Activated naive CD8-positive, alpha-beta T cell treated with anti-CD3 and anti-CD28 coated beads, Interleukin-2, amount 10 ng/mL, durations not matched to agents 7 days and 5 days (primary cell): ENCODE measurements at regions not wholly inside any gene's neighbourhood (a gene's known extent, or its start where the extent isn't known, plus 50 kb on each side); places are given as distances from the start of the nearest gene placed in this dataset.
A peak's percentile ranks its signal among the peaks of the same experiment; 100 is the strongest.

ENCODE experiments used
- ATAC-seq: fragments of 150-1000 bp; cut with Tn5 transposase; one replicate; pipeline ENCODE4 v1.10.0; 2021; ENCODE audit warnings: low read depth, moderate library complexity
- POLR2A ChIA-PET: fragments of 350-600 bp; sonication (Branson Sonifier 250); formaldehyde crosslinking; loops from one replicate; lab custom pipeline; 2021; ENCODE audit warnings: antibody characterized with exemption; lab: Charles Lee
- DNase-seq: peaks from one replicate; pipeline ENCODE4 v3.0.0; 2021
- H3K27ac Mint-ChIP-seq: one replicate; pipeline ENCODE4 v1.8.0; 2022; ENCODE audit warnings: mild to moderate bottlenecking, mixed read lengths
- H3K27me3 Mint-ChIP-seq: one replicate; pipeline ENCODE4 v1.8.0; 2022; ENCODE audit warnings: mild to moderate bottlenecking, moderate library complexity, mixed read lengths
- H3K36me3 Mint-ChIP-seq: one replicate; pipeline ENCODE4 v1.8.0; 2021; ENCODE audit warnings: mild to moderate bottlenecking, mixed read lengths
- H3K4me1 Mint-ChIP-seq: one replicate; pipeline ENCODE4 v1.8.0; 2021; ENCODE audit warnings: mixed read lengths
- H3K4me3 Mint-ChIP-seq: one replicate; pipeline ENCODE4 v1.8.0; 2022; ENCODE audit warnings: mild to moderate bottlenecking, moderate library complexity, mixed read lengths
- H3K9me3 Mint-ChIP-seq: one replicate; pipeline ENCODE4 v1.8.0; 2021; ENCODE audit warnings: mixed read lengths

DNA sequence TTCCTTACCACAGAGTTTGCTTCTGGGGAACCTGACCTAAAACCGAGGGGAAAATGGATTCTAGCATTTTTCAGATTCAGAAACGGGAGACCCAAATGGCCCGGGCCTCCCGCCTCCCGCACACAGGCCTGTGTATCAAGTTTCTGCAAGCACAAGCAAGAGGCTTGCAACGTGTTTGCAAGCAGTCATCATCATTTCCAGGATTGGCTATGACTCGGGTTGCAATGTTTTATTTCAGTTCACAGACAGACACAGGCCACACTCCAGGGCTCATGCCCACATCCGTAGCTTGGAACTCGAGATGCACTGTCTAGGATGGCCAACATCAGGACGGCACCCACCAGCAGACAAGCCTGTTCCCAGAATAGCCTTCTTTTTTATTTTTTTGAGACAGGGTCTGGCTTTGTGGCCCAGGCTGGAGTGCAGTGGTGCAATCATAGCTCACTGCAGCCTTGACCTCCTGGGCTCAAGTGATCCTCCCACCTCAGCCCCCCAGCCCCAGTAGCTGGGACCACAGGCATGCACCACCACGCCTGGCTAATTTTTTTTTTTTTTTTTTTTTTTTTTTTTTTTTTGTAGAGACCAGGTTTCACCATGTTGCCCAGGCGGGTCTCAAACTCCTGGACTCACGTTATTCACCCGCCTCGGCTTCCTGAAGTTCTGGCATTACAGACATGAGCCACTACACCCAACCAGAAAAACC is 68.1 kb upstream of the FOXK1 start:
- Mint-ChIP-seq H3K27ac (no peak overlapping the region), H3K4me1 (peaks cover 10% of the 10 kb centered on the region), H3K9me3 (no peaks in the 10 kb centered on the region), H3K27me3 (peaks cover 2% of the 10 kb centered on the region), H3K4me3 (peak overlapping the region; percentile 64), H3K36me3 (no peaks in the 10 kb centered on the region)
- POLR2A ChIA-PET: no interaction called here
- no peak for DNase-seq
- no peak for ATAC-seq

DNA sequence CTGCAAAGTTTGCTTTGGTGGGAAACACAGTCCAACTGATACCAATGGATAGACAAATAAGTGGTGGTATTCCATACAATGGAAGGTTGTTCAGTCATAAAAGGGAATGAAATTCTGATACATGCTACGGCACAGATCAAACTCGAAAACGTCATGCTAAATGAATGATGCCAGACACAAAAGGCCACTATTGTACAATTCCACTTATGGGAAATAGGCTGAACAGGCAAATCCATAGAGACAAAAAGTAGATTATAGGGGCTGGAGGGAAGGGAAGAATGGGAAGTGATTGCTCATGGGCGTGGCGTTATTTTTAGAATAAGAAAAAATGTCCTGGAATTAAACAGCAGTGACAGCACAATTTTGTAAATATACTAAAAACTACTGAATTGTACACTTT is 66.0 kb upstream of the FOXK1 start:
- POLR2A ChIA-PET: no interaction called here
- Mint-ChIP-seq H3K9me3 (no peaks in the 10 kb centered on the region), H3K36me3 (no peaks in the 10 kb centered on the region), H3K4me1 (peaks cover 13% of the 10 kb centered on the region), H3K27ac (no peak overlapping the region), H3K27me3 (peaks cover 2% of the 10 kb centered on the region), H3K4me3 (no peak overlapping the region)
- ATAC-seq: no peak
- DNase-seq: no peak

DNA sequence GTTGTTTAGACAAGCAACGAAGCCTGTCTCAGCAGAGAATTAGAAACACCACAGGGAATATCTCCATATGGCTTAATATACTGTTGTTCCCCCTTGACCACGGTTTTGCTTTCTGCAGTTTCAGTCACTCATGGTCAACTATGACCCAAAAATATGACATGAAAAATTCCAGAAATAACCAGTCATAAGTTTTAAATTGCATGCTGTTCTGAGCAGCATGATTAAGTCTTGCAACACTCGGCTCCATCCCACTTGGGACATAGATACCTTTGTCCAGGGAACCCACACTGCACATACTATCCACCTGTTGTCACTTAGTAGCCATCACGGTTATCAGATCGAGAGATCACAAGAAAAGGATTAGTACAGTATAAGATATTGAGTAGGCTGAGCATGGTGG is 60.7 kb upstream of the FOXK1 start:
- H3K9me3 Mint-ChIP-seq: peaks cover 10% of the 10 kb centered on the region
- peaks cover 3% of the 10 kb centered on the region for H3K4me1 Mint-ChIP-seq
- no peak overlapping the region for H3K27ac Mint-ChIP-seq
- H3K36me3 Mint-ChIP-seq: peaks cover 2% of the 10 kb centered on the region
- no peak for DNase-seq
- ATAC-seq: no peak
- POLR2A ChIA-PET: no interaction called here
- H3K4me3 Mint-ChIP-seq: no peak overlapping the region
- peaks cover 3% of the 10 kb centered on the region for H3K27me3 Mint-ChIP-seq

DNA sequence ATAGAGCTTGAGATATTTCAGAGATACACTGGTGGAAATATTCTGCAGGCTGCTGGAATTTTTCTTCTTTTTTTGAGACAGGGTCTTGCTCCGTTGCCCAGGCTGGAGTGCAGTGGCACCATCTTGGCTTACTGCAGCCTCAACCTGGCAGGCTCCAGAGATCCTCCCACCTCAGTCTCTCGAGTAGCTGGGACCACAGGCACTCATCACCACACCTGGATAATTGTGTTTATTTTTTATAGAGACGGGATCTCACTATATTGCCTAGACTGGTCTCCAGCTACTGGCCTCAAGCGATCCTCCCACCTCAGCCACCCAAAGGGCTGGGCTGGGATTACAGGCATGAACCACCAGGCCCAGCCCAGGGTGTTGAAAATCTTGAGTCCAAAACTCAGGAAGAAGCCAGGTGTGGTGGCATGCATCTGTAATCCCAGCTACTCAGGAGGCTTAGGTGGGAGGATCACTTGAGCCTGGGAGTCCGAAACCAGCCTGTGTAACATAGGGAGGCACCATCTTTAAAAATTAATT is 55.7 kb upstream of the FOXK1 start:
- Mint-ChIP-seq H3K9me3 (peaks cover 9% of the 10 kb centered on the region), H3K27me3 (peaks cover 4% of the 10 kb centered on the region), H3K36me3 (peaks cover 2% of the 10 kb centered on the region), H3K4me1 (no peaks in the 10 kb centered on the region), H3K27ac (no peak overlapping the region), H3K4me3 (no peak overlapping the region)
- DNase-seq (no peak), ATAC-seq (no peak)
- POLR2A ChIA-PET: no interaction called here

DNA sequence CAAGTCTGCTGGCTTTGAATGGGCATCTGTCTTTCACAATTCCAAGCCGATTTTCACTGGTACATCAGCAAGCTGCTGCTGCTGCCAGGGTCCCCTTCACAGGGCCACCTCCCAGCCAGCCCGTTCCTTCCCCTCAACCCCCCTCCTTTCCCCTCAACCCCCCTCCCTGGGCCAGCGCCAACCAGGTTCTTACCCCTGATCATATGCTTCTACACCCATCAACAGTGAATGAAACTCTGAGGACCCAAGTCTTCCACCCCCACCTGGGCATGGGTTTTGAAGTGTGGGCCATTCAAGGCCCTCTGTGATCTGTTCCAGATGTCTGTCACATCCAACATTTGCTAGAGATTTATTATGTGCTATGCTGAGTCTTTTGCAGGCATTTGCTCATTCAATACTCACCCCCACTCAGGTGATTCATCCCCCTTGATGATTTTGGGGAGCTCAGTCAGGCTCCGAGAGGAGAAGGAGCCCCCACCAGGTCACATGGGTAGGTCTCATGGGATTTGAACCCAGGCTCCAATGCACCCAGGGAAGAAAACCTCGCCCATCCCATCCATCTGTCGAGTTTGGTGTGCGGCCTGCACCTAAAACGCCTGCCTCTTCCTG is 52.7 kb upstream of the FOXK1 start:
- POLR2A ChIA-PET: no interaction called here
- no peak for ATAC-seq

DNA sequence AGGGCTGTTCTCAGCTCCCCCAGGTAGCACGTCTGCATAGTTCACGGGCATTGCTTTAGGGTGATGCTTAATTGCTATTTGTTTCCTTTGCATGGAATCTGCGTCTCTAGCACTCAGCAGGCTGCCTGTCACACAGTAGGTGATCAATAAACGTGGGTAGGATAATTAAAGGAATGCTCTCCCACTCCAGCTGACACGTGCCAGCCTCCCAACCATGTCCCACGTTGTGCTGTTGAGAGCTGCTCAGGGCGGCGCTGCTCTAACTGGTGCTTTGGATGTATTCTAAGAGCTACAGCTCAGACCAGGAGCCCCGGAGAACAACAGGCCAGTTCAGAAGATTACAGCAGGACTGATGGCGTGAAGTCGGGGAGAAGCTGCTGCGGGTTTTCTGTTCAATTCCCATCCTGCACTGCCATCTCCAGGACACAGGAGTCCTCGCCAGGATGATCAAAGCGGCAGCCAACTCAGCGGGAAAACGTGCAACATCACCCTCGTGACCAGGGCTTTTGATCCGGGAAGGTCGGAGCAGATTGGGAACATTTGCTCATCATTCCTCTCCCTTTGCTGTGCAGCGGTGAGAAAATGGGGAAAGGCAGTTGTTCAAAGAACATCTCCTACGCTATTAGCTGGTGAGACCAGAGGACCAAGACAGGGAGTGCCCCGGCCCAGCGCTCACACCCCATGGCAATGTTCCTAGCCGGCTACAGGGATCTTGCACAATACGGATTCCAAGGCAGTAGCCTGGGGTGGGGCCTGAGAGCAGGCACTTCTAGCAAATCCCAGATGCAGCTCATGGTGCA is 50.5 kb upstream of the FOXK1 start:
- no peak overlapping the region for H3K27ac Mint-ChIP-seq
- H3K4me3 Mint-ChIP-seq: no peak overlapping the region
- no peak for DNase-seq
- no peaks in the 10 kb centered on the region for H3K4me1 Mint-ChIP-seq
- no peaks in the 10 kb centered on the region for H3K36me3 Mint-ChIP-seq
- POLR2A ChIA-PET: interaction anchor here (0.6 kb wide), 1 partner anchor 30 kb away, joined by 6 read pairs; no protein-coding TSS in a partner anchor
- H3K9me3 Mint-ChIP-seq: no peaks in the 10 kb centered on the region
- no peak for ATAC-seq
- peaks cover 5% of the 10 kb centered on the region for H3K27me3 Mint-ChIP-seq

More for the DNA sequence above, 52.7 kb upstream of the FOXK1 start:
- DNase-seq: no peak
- Mint-ChIP-seq H3K36me3 (no peaks in the 10 kb centered on the region), H3K4me1 (no peaks in the 10 kb centered on the region), H3K27me3 (peaks cover 7% of the 10 kb centered on the region), H3K9me3 (peaks cover 1% of the 10 kb centered on the region), H3K27ac (no peak overlapping the region), H3K4me3 (no peak overlapping the region)
